Right ventricle myocardium superior (tissue), 1 donor: ENCODE measurements at regions not wholly inside any gene's neighbourhood (a gene's known extent, or its start where the extent isn't known, plus 50 kb on each side); places are given as distances from the start of the nearest gene placed in this dataset.

ENCODE experiments used
- ATAC-seq: fragments of 200-7000 bp; cut with Tn5 transposase; one replicate; pipeline ENCODE4 v1.9.1; 2020; ENCODE audit warnings: mild to moderate bottlenecking; ENCODE audit not compliant: poor library complexity
- DNase-seq: peaks from one replicate; pipeline ENCODE4 v3.0.0-alpha.2; 2020
- intact Hi-C: fragments of 100-400 bp; cut with DNase I; formaldehyde crosslinking; loops from one replicate; pipeline ENCODE4 v1.11.2; 2022
- donor health status: DM: no; HTN: yes; CAD: no; lungs with severe emphysema.

- ATAC-seq (no peak), DNase-seq (no peak)
- intact Hi-C loops, result no loop called here
Measured at GRCh38 chr21:22399681-22400514, 1401.7 kb downstream of the NCAM2 start.

GRCh38 chr21:22409571-22409970, 1411.4 kb downstream of the NCAM2 start:
- intact Hi-C loops, result no loop called here
- no peak for DNase-seq
- ATAC-seq, result no peak

GRCh38 chr21:22416555-22416954, 1418.3 kb downstream of the NCAM2 start:
- no peak for ATAC-seq
- no peak for DNase-seq
- intact Hi-C loops, result no loop called here

GRCh38 chr21:22421416-22422180, 1423.4 kb downstream of the NCAM2 start:
- no peak for ATAC-seq
- intact Hi-C loops, result no loop called here
- DNase-seq, result no peak

- DNase-seq (no peak), ATAC-seq (no peak)
- intact Hi-C loops, result no loop called here
Measured at GRCh38 chr21:22438428-22439086, 1440.3 kb downstream of the NCAM2 start.

- no peak for ATAC-seq
- intact Hi-C loops, result no loop called here
- no peak for DNase-seq
Measured at GRCh38 chr21:22444990-22445389, 1446.8 kb downstream of the NCAM2 start.

- no peak for DNase-seq
- ATAC-seq, result no peak
- intact Hi-C loops, result no loop called here
Measured at GRCh38 chr21:22450507-22450906, 1452.3 kb downstream of the NCAM2 start.

GRCh38 chr21:22456241-22456640, 1458.0 kb downstream of the NCAM2 start:
- DNase-seq (no peak), ATAC-seq (no peak)
- intact Hi-C loops, result no loop called here

- intact Hi-C loops, result no loop called here
- DNase-seq (no peak), ATAC-seq (no peak)
Measured at GRCh38 chr21:22468893-22469292, 1470.7 kb downstream of the NCAM2 start.

GRCh38 chr21:22474403-22474802, 1476.2 kb downstream of the NCAM2 start:
- DNase-seq (no peak), ATAC-seq (no peak)
- intact Hi-C loops, result no loop called here

- intact Hi-C loops, result no loop called here
- DNase-seq (no peak), ATAC-seq (no peak)
Measured at GRCh38 chr21:22476214-22476613, 1478.0 kb downstream of the NCAM2 start.

GRCh38 chr21:22476726-22477646, 1478.8 kb downstream of the NCAM2 start:
- no peak for ATAC-seq
- intact Hi-C loops, result no loop called here
- DNase-seq, result no peak

- intact Hi-C loops, result no loop called here
- ATAC-seq (no peak), DNase-seq (no peak)
Measured at GRCh38 chr21:22490049-22490448, 1491.8 kb downstream of the NCAM2 start.

- DNase-seq, result no peak
- no peak for ATAC-seq
- intact Hi-C loops, result no loop called here
Measured at GRCh38 chr21:22516230-22516629, 1518.0 kb downstream of the NCAM2 start.

- no peak for ATAC-seq
- intact Hi-C loops, result no loop called here
- no peak for DNase-seq
Measured at GRCh38 chr21:22535630-22536029, 1537.4 kb downstream of the NCAM2 start.

GRCh38 chr21:22536509-22536908, 1538.3 kb downstream of the NCAM2 start:
- no peak for DNase-seq
- intact Hi-C loops, result no loop called here
- ATAC-seq, result no peak

GRCh38 chr21:22544747-22545146, 1546.5 kb downstream of the NCAM2 start:
- ATAC-seq, result no peak
- DNase-seq, result no peak
- intact Hi-C loops, result no loop called here

GRCh38 chr21:22552390-22552789, 1554.2 kb downstream of the NCAM2 start:
- ATAC-seq (no peak), DNase-seq (no peak)
- intact Hi-C loops, result no loop called here
